PC-3 (cell line): ENCODE measurements at regions not wholly inside any gene's neighbourhood (a gene's known extent, or its start where the extent isn't known, plus 50 kb on each side); places are given as distances from the start of the nearest gene placed in this dataset.

Experiments used
- CTCF ChIP-seq: fragments of 300-600 bp; sonication (generic); conservative IDR thresholded peaks from 2 replicates; pipeline ENCODE4 v1.5.1; 2017; ENCODE audit warnings: antibody characterized with exemption, low read depth, mild to moderate bottlenecking, low read length
- EZH2 ChIP-seq: fragments of 300-600 bp; sonication (generic); IDR thresholded peaks from one replicate; pipeline ENCODE4 v1.6.1; 2017; ENCODE audit warnings: antibody characterized with exemption, mild to moderate bottlenecking, low read length; ENCODE audit not compliant: unreplicated experiment

- no peak for TF ChIP-seq CTCF
- no peak for TF ChIP-seq EZH2
These were observed 535.3 kb upstream of the HS3ST5 start for GRCh38 chr6:114878091-114878490.
